ENCODE measurements at regions not wholly inside any gene's neighbourhood (a gene's known extent, or its start where the extent isn't known, plus 50 kb on each side); places are given as distances from the start of the nearest gene placed in this dataset.

DNA sequence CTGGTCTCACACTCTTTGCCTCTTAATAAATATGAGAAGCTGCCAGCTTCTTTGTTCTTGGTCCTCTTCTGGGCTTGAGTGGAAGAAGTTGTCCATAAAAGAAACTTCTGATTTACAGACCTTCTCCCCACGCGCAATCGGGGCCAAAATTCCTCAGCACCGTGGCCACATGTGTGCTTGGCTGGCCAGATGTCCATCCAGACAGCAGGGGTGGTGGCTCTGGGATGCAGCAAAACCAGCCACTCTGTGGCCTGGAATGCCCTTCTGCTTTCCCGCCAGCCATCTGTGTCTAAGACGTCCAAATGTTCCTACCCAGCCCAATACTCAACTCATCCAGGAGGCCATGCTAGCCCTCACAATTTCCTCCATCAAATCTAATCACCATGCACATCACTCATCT lies 250.8 kb downstream of the EN1 start:
- TF ChIP-seq POLR2A (IDR thresholded peaks at IDR 0.05): no peak
- TF ChIP-seq, protein P1, sequence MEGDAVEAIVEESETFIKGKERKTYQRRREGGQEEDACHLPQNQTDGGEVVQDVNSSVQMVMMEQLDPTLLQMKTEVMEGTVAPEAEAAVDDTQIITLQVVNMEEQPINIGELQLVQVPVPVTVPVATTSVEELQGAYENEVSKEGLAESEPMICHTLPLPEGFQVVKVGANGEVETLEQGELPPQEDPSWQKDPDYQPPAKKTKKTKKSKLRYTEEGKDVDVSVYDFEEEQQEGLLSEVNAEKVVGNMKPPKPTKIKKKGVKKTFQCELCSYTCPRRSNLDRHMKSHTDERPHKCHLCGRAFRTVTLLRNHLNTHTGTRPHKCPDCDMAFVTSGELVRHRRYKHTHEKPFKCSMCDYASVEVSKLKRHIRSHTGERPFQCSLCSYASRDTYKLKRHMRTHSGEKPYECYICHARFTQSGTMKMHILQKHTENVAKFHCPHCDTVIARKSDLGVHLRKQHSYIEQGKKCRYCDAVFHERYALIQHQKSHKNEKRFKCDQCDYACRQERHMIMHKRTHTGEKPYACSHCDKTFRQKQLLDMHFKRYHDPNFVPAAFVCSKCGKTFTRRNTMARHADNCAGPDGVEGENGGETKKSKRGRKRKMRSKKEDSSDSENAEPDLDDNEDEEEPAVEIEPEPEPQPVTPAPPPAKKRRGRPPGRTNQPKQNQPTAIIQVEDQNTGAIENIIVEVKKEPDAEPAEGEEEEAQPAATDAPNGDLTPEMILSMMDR (IDR thresholded peaks at IDR 0.05): no peak
